Peyer's patch (tissue), 4 donors: ENCODE measurements at regions not wholly inside any gene's neighbourhood (a gene's known extent, or its start where the extent isn't known, plus 50 kb on each side); places are given as distances from the start of the nearest gene placed in this dataset.

Experiments used
- CTCF ChIP-seq, 6 experiments: fragments of 450-650 bp in 4 of 6; fragments of 200-600 bp in 2 of 6; sonication (generic) in 1 of 6; IDR thresholded peaks; one replicate each; pipeline ENCODE4 v1.5.1; 2017 to 2019; ENCODE audit warnings: antibody characterized with exemption in 6 of 6, mild to moderate bottlenecking in 3 of 6, moderate library complexity in 1 of 6
- POLR2A ChIP-seq, 2 donors: fragments of 450-650 bp; IDR thresholded peaks; one replicate each; pipeline ENCODE4 v1.5.1; 2017; ENCODE audit warnings: antibody characterized with exemption in 2 of 2, mild to moderate bottlenecking in 2 of 2, moderate library complexity in 2 of 2

GRCh38 chr13:90070362-90070761 lies 1277.1 kb upstream of the MIR17HG start:
- no peak for TF ChIP-seq CTCF (IDR thresholded peaks at IDR 0.05)
- TF ChIP-seq POLR2A (IDR thresholded peaks at IDR 0.05) = no peak
